ENCODE measurements at regions not wholly inside any gene's neighbourhood (a gene's known extent, or its start where the extent isn't known, plus 50 kb on each side); places are given as distances from the start of the nearest gene placed in this dataset.

- TF ChIP-seq EZH2phosphoT487 (IDR thresholded peaks at IDR 0.05; ENCODE audit: low read depth): no peak
- no peak overlapping the region for H2AFZ ChIP-seq (ENCODE audit: low read depth, low read length)
- H3K4me2 ChIP-seq (ENCODE audit: low read length): no peak overlapping the region
- peaks cover 34% of the 10 kb centered on the region for H3K27me3 ChIP-seq (ENCODE audit: low read depth, low read length)
- no peaks in the 10 kb centered on the region for H3K4me1 ChIP-seq (ENCODE audit: low read length)
- H3K4me3 ChIP-seq (ENCODE audit: low read length): no peak overlapping the region
- H3K27ac ChIP-seq (ENCODE audit: low read length): no peak overlapping the region
- no peaks in the 10 kb centered on the region for H3K9me3 ChIP-seq (ENCODE audit: insufficient read depth, low read length)
- no peaks in the 10 kb centered on the region for H3K36me3 ChIP-seq (replicated peaks; ENCODE audit: low read depth, low read length)
- H3K9ac ChIP-seq (ENCODE audit: low read length): no peak overlapping the region
- no peaks in the 10 kb centered on the region for H3K79me2 ChIP-seq (ENCODE audit: low read length)
- H4K20me1 ChIP-seq (ENCODE audit: insufficient read depth, low read length): no peaks in the 10 kb centered on the region
Observed at GRCh38 chr12:112645586-112645985, 146.0 kb upstream of the RPH3A start.

GRCh38 chr12:112656141-112656540 lies 135.4 kb upstream of the RPH3A start:
- H2AFZ ChIP-seq (ENCODE audit: low read depth, low read length): no peak overlapping the region
- H3K79me2 ChIP-seq (ENCODE audit: low read length): no peaks in the 10 kb centered on the region
- no peak overlapping the region for H3K4me2 ChIP-seq (ENCODE audit: low read length)
- no peaks in the 10 kb centered on the region for H3K9me3 ChIP-seq (ENCODE audit: insufficient read depth, low read length)
- peaks cover 6% of the 10 kb centered on the region; the same call in 1 of the 2 replicates for H3K27me3 ChIP-seq (ENCODE audit: low read depth, low read length)
- H4K20me1 ChIP-seq (ENCODE audit: insufficient read depth, low read length): no peaks in the 10 kb centered on the region
- no peak overlapping the region for H3K4me3 ChIP-seq (ENCODE audit: low read length)
- H3K27ac ChIP-seq (ENCODE audit: low read length): no peak overlapping the region
- H3K4me1 ChIP-seq (ENCODE audit: low read length): no peaks in the 10 kb centered on the region
- TF ChIP-seq CTCF (IDR thresholded peaks at IDR 0.05; ENCODE audit: low read depth, low read length) (no peak), EZH2phosphoT487 (IDR thresholded peaks at IDR 0.05; ENCODE audit: low read depth) (no peak)
- no peaks in the 10 kb centered on the region for H3K36me3 ChIP-seq (replicated peaks; ENCODE audit: low read depth, low read length)
- H3K9ac ChIP-seq (ENCODE audit: low read length): no peak overlapping the region

- H2AFZ ChIP-seq (ENCODE audit: low read depth, low read length): no peak overlapping the region
- H3K27me3 ChIP-seq (ENCODE audit: low read depth, low read length): peaks cover 11% of the 10 kb centered on the region; the same call in 1 of the 2 replicates
- peaks cover 3% of the 10 kb centered on the region; the same call in 1 of the 2 replicates for H4K20me1 ChIP-seq (ENCODE audit: insufficient read depth, low read length)
- no peaks in the 10 kb centered on the region for H3K79me2 ChIP-seq (ENCODE audit: low read length)
- H3K4me2 ChIP-seq (ENCODE audit: low read length): no peak overlapping the region
- H3K36me3 ChIP-seq (replicated peaks; ENCODE audit: low read depth, low read length): no peaks in the 10 kb centered on the region
- H3K4me1 ChIP-seq (ENCODE audit: low read length): no peaks in the 10 kb centered on the region
- TF ChIP-seq CTCF (IDR thresholded peaks at IDR 0.05; ENCODE audit: low read depth, low read length) (no peak), EZH2phosphoT487 (IDR thresholded peaks at IDR 0.05; ENCODE audit: low read depth) (no peak)
- no peaks in the 10 kb centered on the region for H3K9me3 ChIP-seq (ENCODE audit: insufficient read depth, low read length)
- no peak overlapping the region for H3K27ac ChIP-seq (ENCODE audit: low read length)
- no peak overlapping the region for H3K9ac ChIP-seq (ENCODE audit: low read length)
- no peak overlapping the region for H3K4me3 ChIP-seq (ENCODE audit: low read length)
Observed at GRCh38 chr12:112664569-112664968, 127.0 kb upstream of the RPH3A start.

DNA sequence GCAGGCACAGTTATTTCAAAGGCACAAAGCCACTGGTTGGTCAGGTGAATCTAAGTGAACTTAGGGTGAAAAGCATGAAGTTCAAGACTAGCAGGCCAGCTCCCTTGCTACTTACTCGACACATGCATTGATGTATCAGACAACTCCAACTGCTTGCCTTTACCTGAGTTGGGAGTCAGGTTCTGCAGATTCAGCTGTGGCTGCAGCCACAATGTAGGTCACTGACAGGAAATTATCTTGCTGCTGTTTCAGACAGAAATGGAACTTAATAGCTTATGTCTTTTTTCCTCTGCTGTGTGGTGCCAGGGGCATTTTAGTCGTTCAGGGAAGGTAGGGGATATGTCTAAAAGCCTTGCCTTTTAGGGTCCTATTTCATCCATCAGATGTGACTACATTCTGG lies 125.6 kb upstream of the RPH3A start:
- Histone ChIP-seq H3K4me2 (ENCODE audit: low read length) (no peak overlapping the region), H3K79me2 (ENCODE audit: low read length) (no peaks in the 10 kb centered on the region), H3K27me3 (ENCODE audit: low read depth, low read length) (peaks cover 17% of the 10 kb centered on the region; the same call in 1 of the 2 replicates), H3K4me1 (ENCODE audit: low read length) (no peaks in the 10 kb centered on the region), H3K4me3 (ENCODE audit: low read length) (no peak overlapping the region), H3K9ac (ENCODE audit: low read length) (no peak overlapping the region), H4K20me1 (ENCODE audit: insufficient read depth, low read length) (peaks cover 3% of the 10 kb centered on the region; the same call in 1 of the 2 replicates), H2AFZ (ENCODE audit: low read depth, low read length) (no peak overlapping the region), H3K9me3 (ENCODE audit: insufficient read depth, low read length) (no peaks in the 10 kb centered on the region), H3K27ac (ENCODE audit: low read length) (no peak overlapping the region), H3K36me3 (replicated peaks; ENCODE audit: low read depth, low read length) (no peaks in the 10 kb centered on the region)
- TF ChIP-seq EZH2phosphoT487 (IDR thresholded peaks at IDR 0.05; ENCODE audit: low read depth): no peak
- no peak for TF ChIP-seq CTCF (IDR thresholded peaks at IDR 0.05; ENCODE audit: low read depth, low read length)
